NCI-H510A treated with DMSO at 0.1 percent for 48 hours (cell line): ENCODE measurements at regions not wholly inside any gene's neighbourhood (a gene's known extent, or its start where the extent isn't known, plus 50 kb on each side); places are given as distances from the start of the nearest gene placed in this dataset.
"Not testable (repeated sequence)": the region's sequence is repeated elsewhere in the genome, so short reads cannot be mapped to it uniquely, and the experiment has no call there.

Experiments used
- DNase-seq: peaks from one replicate; lab custom pipeline; 2025; lab: John Stamatoyannopoulos, UW

GRCh38 chr1:149841597-149842238 lies 57.6 kb upstream of the BOLA1 start:
- not testable (repeated sequence) for DNase-seq

- DNase-seq = not testable (repeated sequence)
These were observed 56.8 kb upstream of the BOLA1 start for GRCh38 chr1:149842458-149843064.

GRCh38 chr1:149843431-149844041 lies 55.8 kb upstream of the BOLA1 start:
- DNase-seq = no peak

GRCh38 chr1:149844101-149844500 lies 55.3 kb upstream of the BOLA1 start:
- DNase-seq = no peak

- DNase-seq = no peak
These were observed 54.6 kb upstream of the BOLA1 start for GRCh38 chr1:149844650-149845255.

GRCh38 chr1:149845416-149845815 lies 54.0 kb upstream of the BOLA1 start:
- DNase-seq = no peak

- DNase-seq = no peak
These were observed 53.3 kb upstream of the BOLA1 start for GRCh38 chr1:149846042-149846441.

GRCh38 chr1:149846593-149847466 lies 52.5 kb upstream of the BOLA1 start:
- DNase-seq = no peak

GRCh38 chr1:149848340-149849110 lies 50.8 kb upstream of the BOLA1 start:
- peak; percentile 61 for DNase-seq

- DNase-seq = no peak
These were observed 50.0 kb upstream of the BOLA1 start for GRCh38 chr1:149849111-149849946.
